GM12878 (cell line): ENCODE measurements at regions not wholly inside any gene's neighbourhood (a gene's known extent, or its start where the extent isn't known, plus 50 kb on each side); places are given as distances from the start of the nearest gene placed in this dataset.

Experiments
- ATAC-seq: fragments of 200-7000 bp; cut with Tn5 transposase; 3 replicates; pipeline ENCODE4 v1.9.1; 2020; ENCODE audit warnings: mild to moderate bottlenecking, moderate library complexity
- BruUV-seq: library from RNA; stranded (reverse); fragments of 400-500 nt; replicated peaks from 2 replicates; lab custom pipeline; 2021; lab: Mats Ljungman, UMichigan
- CTCF ChIA-PET: fragments of 300-600 bp; sonication (Branson Sonifier 250); formaldehyde crosslinking; extraction: SDS; loops from one replicate; lab custom pipeline; 2021; ENCODE audit warnings: inconsistent platforms; lab: Yijun Ruan, JAX
- POLR2A ChIA-PET: fragments of 350-600 bp; formaldehyde crosslinking; extraction: SDS; loops from one replicate; lab custom pipeline; 2021; ENCODE audit warnings: inconsistent platforms; lab: Charles Lee
- RAD21 ChIA-PET: fragments of 300-600 bp; sonication (Branson Sonifier 250); formaldehyde crosslinking; loops from one replicate; lab custom pipeline; 2023; ENCODE audit warnings: antibody characterized with exemption; ENCODE audit not compliant: unreplicated experiment; lab: Charles Lee
- SMC1A ChIA-PET: fragments of 300-600 bp; sonication (Branson Sonifier 250); formaldehyde crosslinking; loops from one replicate; lab custom pipeline; 2023; ENCODE audit not compliant: unreplicated experiment, uncharacterized antibody; lab: Charles Lee
- DNase-seq: peaks from one replicate; pipeline ENCODE4 v3.0.0-alpha.2; 2011; ENCODE audit warnings: low read depth, low spot score
- FAIRE-seq: peaks from 3 replicates; lab custom pipeline; 2011; peaks lifted over from hg19 to GRCh38; lab: Jason Lieb, UNC
- H2AFZ ChIP-seq: 2 replicates; pipeline ENCODE4 v1.6.0; 2011; ENCODE audit warnings: low read depth, low read length, control low read depth; ENCODE audit not compliant: control insufficient read depth
- H3K27ac ChIP-seq: 2 replicates; pipeline ENCODE4 v1.5.1; 2011; ENCODE audit warnings: control low read depth; ENCODE audit not compliant: control insufficient read depth, insufficient read depth
- H3K27me3 ChIP-seq, 2 experiments: replicated peaks in 1 of 2; 2 replicates each; pipeline versions ENCODE4 v1.6.0 to v1.6.1; 2011; ENCODE audit warnings: low read length in 1 of 2; ENCODE audit not compliant: control insufficient read depth in 2 of 2, insufficient read depth in 2 of 2
- H3K36me3 ChIP-seq, 2 experiments: 2 replicates each; pipeline ENCODE4 v1.5.1; 2011; ENCODE audit warnings: low read length in 1 of 2; ENCODE audit not compliant: control insufficient read depth in 2 of 2, insufficient read depth in 2 of 2
- H3K4me1 ChIP-seq: 2 replicates; pipeline ENCODE4 v1.6.1; 2011; ENCODE audit warnings: mild to moderate bottlenecking, low read length, moderate library complexity, mixed read lengths; ENCODE audit not compliant: control insufficient read depth, insufficient read depth
- H3K4me2 ChIP-seq: 2 replicates; pipeline ENCODE4 v1.6.0; 2011; ENCODE audit warnings: control low read depth; ENCODE audit not compliant: control insufficient read depth, insufficient read depth
- H3K4me3 ChIP-seq: fragments of 200-600 bp; sonication (generic); 2 replicates; pipeline ENCODE4 v1.5.1; 2016
- H3K79me2 ChIP-seq: 2 replicates; pipeline ENCODE4 v1.6.0; 2011; ENCODE audit warnings: low read length; ENCODE audit not compliant: control insufficient read depth, insufficient read depth
- H3K9ac ChIP-seq: 2 replicates; pipeline ENCODE4 v1.8.0; 2011; ENCODE audit warnings: low read length, control low read depth, mixed read lengths; ENCODE audit not compliant: control insufficient read depth, insufficient read depth
- H3K9me3 ChIP-seq: replicated peaks from 3 replicates; pipeline ENCODE4 v1.5.1; 2011; ENCODE audit warnings: mild to moderate bottlenecking, low read length; ENCODE audit not compliant: control insufficient read depth, insufficient read depth
- H4K20me1 ChIP-seq: 2 replicates; pipeline ENCODE4 v1.6.0; 2011; ENCODE audit not compliant: control insufficient read depth, insufficient read depth
- BHLHE40 ChIP-seq, 2 experiments: fragments of 450-650 bp in 1 of 2; IDR thresholded peaks; 2 replicates each; pipeline ENCODE4 v1.6.1; 2011 to 2017; ENCODE audit warnings: low read depth in 2 of 2, borderline replicate concordance in 1 of 2, improper control_type of control experiment in 1 of 2, low read length in 1 of 2, mild to moderate bottlenecking in 1 of 2
- CHD2 ChIP-seq: IDR thresholded peaks from 2 replicates; pipeline ENCODE4 v1.6.1; 2011; ENCODE audit warnings: low read depth, low read length, improper control_type of control experiment, borderline replicate concordance
- CREB1 ChIP-seq: IDR thresholded peaks from 2 replicates; pipeline ENCODE4 v1.6.1; 2012; ENCODE audit warnings: low read depth, mild to moderate bottlenecking, inconsistent platforms
- IRF4 ChIP-seq: IDR thresholded peaks from 2 replicates; pipeline ENCODE4 v1.6.1; 2011; ENCODE audit warnings: low read depth, low read length
- MEF2B ChIP-seq: fragments of 450-650 bp; IDR thresholded peaks from 2 replicates; pipeline ENCODE4 v1.6.1; 2018; ENCODE audit warnings: mild to moderate bottlenecking, moderate library complexity; ENCODE audit not compliant: partially characterized antibody, poor library complexity, severe bottlenecking
- MTA2 ChIP-seq: fragments of 450-650 bp; IDR thresholded peaks from 2 replicates; pipeline ENCODE4 v1.6.1; 2016; ENCODE audit warnings: low read depth, mild to moderate bottlenecking, moderate library complexity
- MYB ChIP-seq: fragments of 150-350 bp; IDR thresholded peaks from 2 replicates; pipeline ENCODE4 v1.6.1; 2014; ENCODE audit warnings: mild to moderate bottlenecking, low read depth, low read length, borderline replicate concordance
- NFYB ChIP-seq: IDR thresholded peaks from 2 replicates; pipeline ENCODE4 v1.6.1; 2011; ENCODE audit warnings: low read depth, mild to moderate bottlenecking, low read length, improper control_type of control experiment, moderate library complexity; ENCODE audit not compliant: insufficient read depth
- NR2C1 ChIP-seq: fragments of 450-650 bp; IDR thresholded peaks from 2 replicates; pipeline ENCODE4 v1.6.1; 2017; ENCODE audit warnings: antibody characterized with exemption, mild to moderate bottlenecking, moderate library complexity
- RELB ChIP-seq: fragments of 450-650 bp; IDR thresholded peaks from 2 replicates; pipeline ENCODE4 v1.6.1; 2017; ENCODE audit warnings: low read depth, mild to moderate bottlenecking, moderate library complexity
- SMAD1 ChIP-seq: fragments of 450-650 bp; IDR thresholded peaks from 2 replicates; pipeline ENCODE4 v1.6.1; 2018; ENCODE audit warnings: mild to moderate bottlenecking, low read depth; ENCODE audit not compliant: partially characterized antibody
- SREBF1 ChIP-seq: IDR thresholded peaks from 2 replicates; pipeline ENCODE4 v1.6.1; 2012; ENCODE audit warnings: mild to moderate bottlenecking, low read length
- SUPT20H ChIP-seq: IDR thresholded peaks from 2 replicates; pipeline ENCODE4 v1.6.1; 2011; ENCODE audit warnings: low read depth, mild to moderate bottlenecking, low read length, moderate library complexity, borderline replicate concordance; ENCODE audit not compliant: control insufficient read depth
- SUZ12 ChIP-seq: fragments of 200-600 bp; sonication (generic); IDR thresholded peaks from one replicate; pipeline ENCODE4 v1.6.1; 2018; ENCODE audit warnings: antibody characterized with exemption, mild to moderate bottlenecking; ENCODE audit not compliant: unreplicated experiment
- ZBED1 ChIP-seq: IDR thresholded peaks from 2 replicates; pipeline ENCODE4 v1.6.1; 2016; ENCODE audit warnings: borderline replicate concordance
- ZNF592 ChIP-seq: fragments of 450-650 bp; IDR thresholded peaks from 2 replicates; pipeline ENCODE4 v1.6.1; 2017; ENCODE audit warnings: mild to moderate bottlenecking, moderate library complexity
- WGBS: methylation state at CpG from one replicate; pipeline ENCODE4 v1.1.6; 2016; ENCODE audit warnings: low lambda C conversion rate; ENCODE audit not compliant: insufficient replicate concordance, insufficient coverage; ENCODE audit errors: missing lambda C conversion rate; 5-methylcytosine and 5-hydroxymethylcytosine counted together
- in situ Hi-C: fragments of 300-500 bp; cut with MboI; formaldehyde crosslinking; loops from 9 replicates; pipeline ENCODE4 v1.14.3; 2018; ENCODE audit warnings: mixed read lengths
- intact Hi-C: fragments of 100-400 bp; cut with micrococcal nuclease; formaldehyde crosslinking; loops from one replicate; pipeline ENCODE4 v1.14.2; 2022; ENCODE audit not compliant: unreplicated experiment

- POLR2A ChIA-PET, result no interaction called here
Observed at GRCh38 chr18:1522249-1522615, 617.6 kb downstream of the ADCYAP1 start.

More at GRCh38 chr18:1522249-1522615, 617.6 kb downstream of the ADCYAP1 start:
- ChIA-PET CTCF (no interaction called here), SMC1A (no interaction called here), RAD21 (no interaction called here)
- 7% methylated on average over 1 of the region's 1 CpG for WGBS
- FAIRE-seq, result no peak
- no peaks in the 10 kb centered on the region for H3K27me3 ChIP-seq
- H3K79me2 ChIP-seq, result no peaks in the 10 kb centered on the region
- no peak for ATAC-seq
- no peak overlapping the region for H3K9ac ChIP-seq
- no TSS peak for BruUV-seq
- TF ChIP-seq SMAD1 (no peak), ZBED1 (no peak), RELB (no peak), CREB1 (no peak), NFYB (no peak), IRF4 (no peak), ZNF592 (no peak), SREBF1 (no peak), CHD2 (no peak), NR2C1 (no peak), MTA2 (no peak), BHLHE40 (IDR thresholded peaks at IDR 0.05; ENCODE audit: borderline replicate concordance in 1 of 2, low read depth in 2 of 2, low read length in 1 of 2) (no peak), SUZ12 (no peak), MEF2B (no peak), SUPT20H (no peak), MYB (no peak)
- TF ChIP-seq, all 136 proteins: peak for 0
- no peak overlapping the region for H2AFZ ChIP-seq
- H3K4me1 ChIP-seq, result no peaks in the 10 kb centered on the region
- H3K27ac ChIP-seq, result no peak overlapping the region
- no peaks in the 10 kb centered on the region for H4K20me1 ChIP-seq
- no peak overlapping the region for H3K4me3 ChIP-seq
- intact Hi-C loops, result no loop called here
- no peak overlapping the region for H3K4me2 ChIP-seq
- no peaks in the 10 kb centered on the region for H3K9me3 ChIP-seq
- in situ Hi-C loops, result no loop called here
- no peak for DNase-seq
- H3K36me3 ChIP-seq, result no peaks in the 10 kb centered on the region
